Gastrocnemius medialis (tissue), 4 donors: ENCODE measurements at regions not wholly inside any gene's neighbourhood (a gene's known extent, or its start where the extent isn't known, plus 50 kb on each side); places are given as distances from the start of the nearest gene placed in this dataset.

Experiments
- ATAC-seq, 2 donors: fragments of 150-250 bp; one replicate each; pipeline ENCODE4 v1.9.1; 2016
- DNase-seq, 2 donors: peaks; one replicate each; pipeline ENCODE4 v3.0.0-alpha.2; 2019
- H3K27ac ChIP-seq, 4 donors: fragments of 200-600 bp; sonication (generic); 1 replicate in 1 of 4; 2 replicates in 3 of 4; pipeline ENCODE4 v1.5.1; 2016 to 2018; ENCODE audit warnings: mild to moderate bottlenecking in 2 of 4, moderate library complexity in 1 of 4
- H3K27me3 ChIP-seq, 3 donors: fragments of 200-600 bp; sonication (generic) in 2 of 3; 1 replicate in 1 of 3; 2 replicates in 2 of 3; pipeline versions ENCODE4 v1.5.1 to v1.6.0; 2016 to 2019; ENCODE audit warnings: mild to moderate bottlenecking in 1 of 3, moderate library complexity in 1 of 3
- H3K36me3 ChIP-seq, 2 donors: fragments of 200-600 bp; sonication (generic) in 1 of 2; one replicate each; pipeline ENCODE4 v1.5.1; 2017 to 2018
- H3K4me1 ChIP-seq, 2 donors: fragments of 200-600 bp; sonication (generic) in 1 of 2; one replicate each; pipeline ENCODE4 v1.5.1; 2016 to 2017; ENCODE audit warnings: mild to moderate bottlenecking in 2 of 2
- H3K4me3 ChIP-seq, 4 donors: fragments of 200-600 bp; sonication (generic) in 3 of 4; 1 replicate in 1 of 4; 2 replicates in 3 of 4; pipeline ENCODE4 v1.5.1; 2016 to 2019; ENCODE audit warnings: mild to moderate bottlenecking in 2 of 4
- H3K9me3 ChIP-seq, 3 donors: fragments of 200-600 bp; sonication (generic) in 2 of 3; 1 replicate in 1 of 3; 2 replicates in 2 of 3; pipeline ENCODE4 v1.5.1; 2016 to 2019
- CTCF ChIP-seq, 5 experiments: fragments of 450-650 bp in 3 of 5; fragments of 200-600 bp in 2 of 5; sonication (generic) in 2 of 5; IDR thresholded peaks in 4 of 5; conservative IDR thresholded peaks in 1 of 5; 1 replicate in 4 of 5; 2 replicates in 1 of 5; pipeline ENCODE4 v1.5.1; 2016 to 2019; ENCODE audit warnings: antibody characterized with exemption in 5 of 5, mild to moderate bottlenecking in 3 of 5, moderate library complexity in 3 of 5
- POLR2A ChIP-seq, 2 donors: fragments of 450-650 bp; IDR thresholded peaks; one replicate each; pipeline ENCODE4 v1.6.1; 2017; ENCODE audit warnings: antibody characterized with exemption in 2 of 2, mild to moderate bottlenecking in 2 of 2, moderate library complexity in 2 of 2
- in situ Hi-C, 4 donors: fragments of 200-750 bp; cut with MboI; loops; one replicate each; pipeline versions ENCODE4 v1.15.0 to v1.8.0; 2017; ENCODE audit warnings: low sequenced_read_pairs in 4 of 4
- intact Hi-C: fragments of 100-400 bp; cut with DNase I; formaldehyde crosslinking; loops from one replicate; pipeline ENCODE4 v1.15.1; 2023; ENCODE audit warnings: low total_unique reads

GRCh38 chr4:131013226-131013625 lies 1917.3 kb downstream of the C4orf33 start:
- ATAC-seq (no peak), DNase-seq (no peak)
- in situ Hi-C loops (no loop called here), intact Hi-C loops (no loop called here)
- H3K27ac ChIP-seq: no peak overlapping the region
- no peak for TF ChIP-seq POLR2A (IDR thresholded peaks at IDR 0.05)
- no peak for TF ChIP-seq CTCF (IDR thresholded peaks at IDR 0.05 in 4 of 5, conservative IDR thresholded peaks at IDR 0.05 in 1 of 5)
- H3K4me1 ChIP-seq: no peaks in the 10 kb centered on the region
- H3K36me3 ChIP-seq: no peaks in the 10 kb centered on the region
- H3K9me3 ChIP-seq: no peaks in the 10 kb centered on the region
- H3K27me3 ChIP-seq: no peaks in the 10 kb centered on the region
- H3K4me3 ChIP-seq: no peak overlapping the region

GRCh38 chr4:131026771-131027170 lies 1930.8 kb downstream of the C4orf33 start:
- Histone ChIP-seq H3K4me3 (no peak overlapping the region), H3K27ac (no peak overlapping the region), H3K27me3 (no peaks in the 10 kb centered on the region), H3K9me3 (no peaks in the 10 kb centered on the region), H3K36me3 (no peaks in the 10 kb centered on the region), H3K4me1 (no peaks in the 10 kb centered on the region)
- DNase-seq: no peak
- TF ChIP-seq CTCF (IDR thresholded peaks at IDR 0.05 in 4 of 5, conservative IDR thresholded peaks at IDR 0.05 in 1 of 5): no peak
- no peak for TF ChIP-seq POLR2A (IDR thresholded peaks at IDR 0.05)
- in situ Hi-C loops (no loop called here), intact Hi-C loops (no loop called here)
- ATAC-seq: no peak

- DNase-seq: no peak
- in situ Hi-C loops: no loop called here
- H3K9me3 ChIP-seq: no peaks in the 10 kb centered on the region
Measured at GRCh38 chr4:131044368-131044767, 1948.4 kb downstream of the C4orf33 start.

GRCh38 chr4:131046821-131047220 lies 1950.9 kb downstream of the C4orf33 start:
- intact Hi-C loops: no loop called here
- ATAC-seq: no peak
- H3K27me3 ChIP-seq: no peaks in the 10 kb centered on the region
- no peaks in the 10 kb centered on the region for H3K9me3 ChIP-seq
- in situ Hi-C loops: no loop called here
- no peak for TF ChIP-seq CTCF (IDR thresholded peaks at IDR 0.05 in 4 of 5, conservative IDR thresholded peaks at IDR 0.05 in 1 of 5)
- no peak for TF ChIP-seq POLR2A (IDR thresholded peaks at IDR 0.05)
- no peak for DNase-seq
- H3K4me1 ChIP-seq: no peaks in the 10 kb centered on the region
- H3K27ac ChIP-seq: no peak overlapping the region
- H3K36me3 ChIP-seq: no peaks in the 10 kb centered on the region
- no peak overlapping the region for H3K4me3 ChIP-seq

More at GRCh38 chr4:131044368-131044767, 1948.4 kb downstream of the C4orf33 start:
- ATAC-seq: no peak
- TF ChIP-seq CTCF (IDR thresholded peaks at IDR 0.05 in 4 of 5, conservative IDR thresholded peaks at IDR 0.05 in 1 of 5) (no peak), POLR2A (IDR thresholded peaks at IDR 0.05) (no peak)
- H3K27me3 ChIP-seq: no peaks in the 10 kb centered on the region
- intact Hi-C loops: no loop called here
- H3K36me3 ChIP-seq: no peaks in the 10 kb centered on the region
- no peak overlapping the region for H3K27ac ChIP-seq
- no peaks in the 10 kb centered on the region for H3K4me1 ChIP-seq
- no peak overlapping the region for H3K4me3 ChIP-seq

GRCh38 chr4:131052646-131053045 lies 1956.7 kb downstream of the C4orf33 start:
- ATAC-seq (no peak), DNase-seq (no peak)
- no peaks in the 10 kb centered on the region for H3K36me3 ChIP-seq
- TF ChIP-seq CTCF (IDR thresholded peaks at IDR 0.05 in 4 of 5, conservative IDR thresholded peaks at IDR 0.05 in 1 of 5) (no peak), POLR2A (IDR thresholded peaks at IDR 0.05) (no peak)
- H3K4me1 ChIP-seq: no peaks in the 10 kb centered on the region
- intact Hi-C loops: no loop called here
- no peaks in the 10 kb centered on the region for H3K27me3 ChIP-seq
- no peak overlapping the region for H3K27ac ChIP-seq
- no peaks in the 10 kb centered on the region for H3K9me3 ChIP-seq
- H3K4me3 ChIP-seq: no peak overlapping the region
- in situ Hi-C loops: no loop called here
